ENCODE measurements at regions not wholly inside any gene's neighbourhood (a gene's known extent, or its start where the extent isn't known, plus 50 kb on each side); places are given as distances from the start of the nearest gene placed in this dataset.

DNA sequence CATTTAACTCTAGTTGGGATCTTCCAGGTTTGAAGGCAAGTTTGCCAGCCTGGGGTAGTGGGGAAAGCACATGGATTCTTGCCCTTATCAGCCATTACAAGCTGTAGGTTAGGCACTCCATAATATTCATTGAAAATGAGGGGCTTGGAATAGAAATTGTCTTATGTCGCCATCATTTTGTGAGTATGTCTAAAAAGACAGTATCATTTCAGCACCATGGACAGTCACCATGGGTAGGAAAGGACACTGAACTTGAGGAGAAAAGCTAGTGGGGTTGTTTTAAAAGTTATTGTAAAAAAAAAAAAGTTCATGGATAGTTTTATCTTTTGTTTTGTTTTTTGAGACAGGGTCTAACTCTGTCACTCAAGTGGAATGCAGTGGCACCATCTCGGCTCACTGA is 356.1 kb downstream of the HNRNPD start:
- TF ChIP-seq, protein P1, sequence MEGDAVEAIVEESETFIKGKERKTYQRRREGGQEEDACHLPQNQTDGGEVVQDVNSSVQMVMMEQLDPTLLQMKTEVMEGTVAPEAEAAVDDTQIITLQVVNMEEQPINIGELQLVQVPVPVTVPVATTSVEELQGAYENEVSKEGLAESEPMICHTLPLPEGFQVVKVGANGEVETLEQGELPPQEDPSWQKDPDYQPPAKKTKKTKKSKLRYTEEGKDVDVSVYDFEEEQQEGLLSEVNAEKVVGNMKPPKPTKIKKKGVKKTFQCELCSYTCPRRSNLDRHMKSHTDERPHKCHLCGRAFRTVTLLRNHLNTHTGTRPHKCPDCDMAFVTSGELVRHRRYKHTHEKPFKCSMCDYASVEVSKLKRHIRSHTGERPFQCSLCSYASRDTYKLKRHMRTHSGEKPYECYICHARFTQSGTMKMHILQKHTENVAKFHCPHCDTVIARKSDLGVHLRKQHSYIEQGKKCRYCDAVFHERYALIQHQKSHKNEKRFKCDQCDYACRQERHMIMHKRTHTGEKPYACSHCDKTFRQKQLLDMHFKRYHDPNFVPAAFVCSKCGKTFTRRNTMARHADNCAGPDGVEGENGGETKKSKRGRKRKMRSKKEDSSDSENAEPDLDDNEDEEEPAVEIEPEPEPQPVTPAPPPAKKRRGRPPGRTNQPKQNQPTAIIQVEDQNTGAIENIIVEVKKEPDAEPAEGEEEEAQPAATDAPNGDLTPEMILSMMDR (IDR thresholded peaks at IDR 0.05), result no peak
- no peak for TF ChIP-seq EZH2 (IDR thresholded peaks at IDR 0.05; ENCODE audit: borderline replicate concordance, insufficient read depth, low read depth, low read length, poor library complexity, severe bottlenecking)
